Uterus (tissue), 2 donors: ENCODE measurements at regions not wholly inside any gene's neighbourhood (a gene's known extent, or its start where the extent isn't known, plus 50 kb on each side); places are given as distances from the start of the nearest gene placed in this dataset.

ENCODE experiments used
- CTCF ChIP-seq, 4 experiments: fragments of 200-600 bp in 2 of 4; fragments of 450-650 bp in 2 of 4; sonication (generic) in 2 of 4; IDR thresholded peaks; one replicate each; pipeline ENCODE4 v1.5.1; 2016 to 2019; ENCODE audit warnings: antibody characterized with exemption in 4 of 4, mild to moderate bottlenecking in 2 of 4, moderate library complexity in 1 of 4
- POLR2A ChIP-seq, 2 donors: fragments of 450-650 bp; IDR thresholded peaks; one replicate each; pipeline ENCODE4 v1.6.1; 2016; ENCODE audit warnings: antibody characterized with exemption in 2 of 2, mild to moderate bottlenecking in 1 of 2, moderate library complexity in 1 of 2

GRCh38 chr3:5069627-5070026 is 52.5 kb upstream of the ARL8B start:
- TF ChIP-seq CTCF (IDR thresholded peaks at IDR 0.05) (no peak), POLR2A (IDR thresholded peaks at IDR 0.05) (no peak)
